CD4-positive, alpha-beta T cell treated with Interleukin-4 for 4 hours (primary cell): ENCODE measurements at regions not wholly inside any gene's neighbourhood (a gene's known extent, or its start where the extent isn't known, plus 50 kb on each side); places are given as distances from the start of the nearest gene placed in this dataset.

Experiments
- DNase-seq: peaks from one replicate; pipeline ENCODE4 v3.0.0-alpha.2; 2020

DNA sequence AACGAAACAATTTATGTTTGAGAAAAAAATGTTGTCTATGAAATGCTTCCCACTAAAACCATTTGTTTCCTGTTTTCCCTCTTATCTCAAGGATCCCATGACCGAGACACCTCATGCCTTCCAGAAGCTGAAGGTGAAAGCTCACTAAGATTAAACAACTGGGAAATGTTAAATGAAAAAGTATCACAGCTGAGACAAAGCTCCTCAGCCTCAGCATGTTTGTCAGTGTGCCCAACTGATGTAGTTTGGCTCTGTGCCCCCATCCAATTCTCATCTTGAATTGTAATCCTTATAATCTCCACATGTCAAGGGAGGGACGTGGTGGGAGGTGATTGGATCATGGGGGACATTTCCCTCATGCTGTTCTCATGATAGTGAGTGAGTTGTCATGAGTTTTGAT lies 327.3 kb downstream of the HTR7 start:
- no peak for DNase-seq

DNA sequence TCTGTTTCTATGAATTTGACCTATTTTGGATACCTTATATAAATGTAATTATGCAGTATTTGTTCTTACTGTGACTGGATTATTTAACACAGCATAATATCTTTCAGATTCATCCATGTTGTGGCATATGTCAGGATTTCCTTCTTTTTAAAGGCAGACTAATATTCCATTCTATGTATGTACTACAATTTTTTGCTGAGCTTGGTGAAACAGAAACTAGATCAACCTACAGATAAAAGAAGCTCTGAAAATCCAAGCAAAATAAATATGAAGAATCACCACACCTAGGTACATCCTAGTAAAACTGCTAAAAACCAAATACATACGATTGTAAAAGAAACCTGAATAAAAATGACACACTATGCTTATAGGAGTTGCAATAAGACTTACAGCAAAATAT lies 300.5 kb downstream of the HTR7 start:
- no peak for DNase-seq

DNA sequence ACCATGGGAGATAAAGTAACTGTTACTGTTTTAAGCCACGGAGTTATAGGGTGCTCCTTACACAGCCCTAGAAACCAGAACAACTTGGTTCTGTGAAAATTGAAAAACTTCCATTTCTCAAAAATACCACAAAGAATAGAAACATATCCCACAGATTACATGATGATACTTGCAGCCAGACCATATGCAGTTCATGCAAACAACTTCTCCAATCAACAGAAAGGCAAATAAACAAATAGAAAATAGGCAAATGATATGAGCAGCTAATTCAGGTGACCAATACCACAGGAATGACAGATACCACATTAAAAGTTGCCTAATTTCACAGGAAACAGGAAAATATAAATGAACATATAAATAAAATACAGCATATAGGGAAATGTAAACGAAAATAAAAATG lies 297.5 kb downstream of the HTR7 start:
- no peak for DNase-seq

DNA sequence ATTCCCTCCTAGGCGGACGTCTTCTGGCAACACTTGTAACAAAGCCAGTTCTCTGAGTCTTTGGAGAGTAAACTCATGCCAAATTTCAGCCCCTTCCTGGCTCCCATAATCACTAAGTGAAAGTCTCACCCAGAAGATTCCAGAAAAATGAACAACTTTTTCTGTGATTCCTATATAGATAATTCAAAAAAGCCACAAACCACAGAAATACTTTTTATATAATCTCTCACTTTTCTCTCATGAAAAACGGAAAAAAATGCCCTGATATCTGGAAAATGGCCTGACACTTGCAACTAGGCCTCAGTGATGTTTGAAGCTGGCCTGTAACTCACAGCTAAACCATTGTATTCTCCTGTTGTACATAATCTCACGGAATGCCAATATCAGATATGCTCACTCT lies 296.2 kb downstream of the HTR7 start:
- no peak for DNase-seq

DNA sequence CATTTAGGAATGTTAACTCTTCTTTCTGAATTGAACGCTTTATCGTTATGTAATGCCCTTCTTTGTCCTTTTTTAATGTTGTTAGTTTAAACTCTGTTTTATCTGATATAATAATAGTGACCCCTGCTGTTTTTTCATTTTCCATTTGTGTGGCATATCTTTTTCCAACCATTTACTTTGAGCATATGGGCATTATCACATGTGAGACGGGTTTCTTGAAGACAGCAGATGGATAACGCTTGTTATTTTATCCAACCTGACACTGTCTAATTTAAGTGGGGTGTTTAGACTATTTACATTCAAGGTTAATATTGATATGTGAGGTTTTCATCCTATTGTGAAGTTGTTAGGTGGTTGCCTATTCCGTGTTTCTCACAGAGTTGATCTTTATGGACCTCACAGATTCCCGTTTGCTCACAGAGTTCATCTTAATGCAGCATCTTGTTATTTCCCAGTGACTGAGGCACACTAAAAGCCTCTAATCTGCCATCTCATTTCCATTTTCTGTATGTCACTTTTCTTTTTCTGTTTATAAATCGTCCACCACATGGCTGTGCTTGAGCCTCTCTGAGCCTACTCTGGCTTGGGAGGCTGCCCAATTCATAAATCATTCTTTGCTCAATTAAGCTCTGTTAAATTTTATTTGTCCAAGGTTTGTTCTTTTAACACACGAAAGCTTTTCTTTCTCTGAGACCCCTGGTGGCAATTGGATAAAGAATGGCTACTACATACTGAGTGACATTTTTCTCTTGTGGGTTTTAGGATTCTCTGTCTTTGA lies 286.2 kb downstream of the HTR7 start:
- DNase-seq = no peak

DNA sequence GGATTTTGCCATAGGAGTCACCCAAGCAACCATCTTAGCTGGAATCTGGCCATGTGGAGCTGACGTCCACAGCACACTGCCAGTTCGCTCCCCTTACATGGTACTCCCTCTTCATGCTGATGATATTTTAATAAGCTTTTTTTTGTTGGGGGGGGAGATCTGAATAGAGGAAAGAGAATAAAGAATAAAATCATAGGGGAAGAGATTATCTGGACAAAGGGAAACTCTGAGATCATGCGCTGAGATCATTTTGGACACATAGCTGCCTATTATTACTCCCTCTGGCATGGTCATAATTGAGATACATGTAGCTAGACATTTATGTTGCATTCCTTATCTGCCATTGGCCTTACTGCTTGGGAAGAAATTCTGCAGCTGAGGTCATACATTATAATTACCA lies 282.7 kb downstream of the HTR7 start:
- DNase-seq = no peak

DNA sequence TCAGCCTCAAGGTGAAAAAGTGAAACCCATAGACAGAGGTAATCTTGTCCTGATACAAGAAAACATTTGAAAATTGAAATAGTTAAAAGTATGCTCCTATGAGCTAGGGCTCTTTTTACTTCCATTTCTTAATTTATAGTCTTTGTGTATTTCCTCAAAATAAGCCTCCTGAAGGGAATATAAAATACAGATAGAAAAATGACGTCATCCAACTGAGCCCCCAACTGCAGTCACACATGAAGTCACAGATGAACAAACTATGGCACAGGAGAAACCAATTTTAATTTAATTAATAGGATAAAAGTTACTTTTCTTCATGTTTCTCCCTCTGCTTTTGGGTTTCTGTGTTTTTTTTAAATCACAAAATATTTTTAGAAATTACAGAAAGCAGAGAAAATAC lies 280.3 kb downstream of the HTR7 start:
- no peak for DNase-seq

DNA sequence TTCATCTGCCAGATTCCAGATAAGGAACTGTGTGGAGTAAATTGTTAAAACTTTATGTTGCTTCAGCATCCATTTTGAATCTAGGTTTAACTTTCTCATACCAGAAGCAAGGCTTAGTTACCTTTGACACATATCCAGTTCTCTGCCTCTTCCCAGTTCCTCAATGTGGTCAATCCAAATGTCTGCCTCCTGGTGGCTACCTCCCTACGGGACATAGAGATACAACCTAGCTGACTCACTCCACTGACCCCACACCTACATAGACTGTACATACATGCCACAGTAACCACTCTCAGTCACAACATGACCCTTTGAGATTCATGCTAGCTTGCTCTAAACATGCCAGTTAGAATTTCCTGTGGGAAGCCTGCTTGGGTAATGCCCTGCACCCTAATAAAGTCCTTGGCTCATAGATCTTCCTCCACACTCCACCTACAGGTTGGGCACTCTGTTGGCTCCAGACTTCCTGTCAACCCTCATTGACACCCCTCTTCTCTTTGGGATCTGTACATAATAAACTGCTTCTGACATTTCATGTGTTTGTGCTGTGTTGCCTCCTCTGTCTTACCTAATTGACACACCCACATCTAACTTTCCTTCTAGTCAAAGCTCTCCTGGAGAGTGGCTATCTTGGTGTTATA lies 278.1 kb downstream of the HTR7 start:
- no peak for DNase-seq

DNA sequence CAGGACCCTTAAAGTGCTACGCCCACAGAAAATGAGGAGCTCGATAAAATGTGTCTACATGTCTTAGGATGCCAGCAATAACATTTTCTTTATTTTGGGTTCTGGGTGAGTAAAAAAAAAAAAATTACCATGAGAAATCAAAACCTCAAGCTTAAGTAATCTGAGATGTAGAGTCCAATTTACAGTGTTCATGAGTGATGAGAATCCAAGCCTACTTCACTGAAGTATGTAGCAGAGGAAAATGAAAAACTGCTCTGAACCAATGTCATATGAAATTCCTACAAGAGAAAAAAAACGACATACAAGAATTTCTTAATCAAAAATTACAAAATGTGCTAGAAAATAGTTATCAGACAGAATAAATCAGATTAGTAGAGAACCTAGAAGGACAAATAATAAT lies 274.4 kb downstream of the HTR7 start:
- no peak for DNase-seq

DNA sequence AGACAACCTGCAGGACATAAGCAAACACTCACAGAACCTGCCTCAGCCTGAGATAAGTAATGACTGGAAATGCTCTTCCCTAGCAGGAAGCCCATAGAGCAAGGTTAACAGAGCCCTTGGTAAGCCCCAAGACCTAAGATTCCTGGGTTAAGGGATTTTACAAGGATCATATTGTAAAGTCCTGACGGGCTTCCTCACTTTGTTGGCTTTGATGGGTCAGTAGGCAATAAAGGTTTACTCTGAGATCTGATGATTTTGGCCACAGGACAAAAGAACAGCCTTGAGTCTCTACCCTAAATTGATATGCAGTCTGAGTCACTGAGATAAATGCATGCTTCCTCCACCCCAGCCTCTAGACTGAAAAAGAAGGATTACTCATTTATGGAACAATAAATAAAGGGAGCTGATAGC lies 270.8 kb downstream of the HTR7 start:
- no peak for DNase-seq

DNA sequence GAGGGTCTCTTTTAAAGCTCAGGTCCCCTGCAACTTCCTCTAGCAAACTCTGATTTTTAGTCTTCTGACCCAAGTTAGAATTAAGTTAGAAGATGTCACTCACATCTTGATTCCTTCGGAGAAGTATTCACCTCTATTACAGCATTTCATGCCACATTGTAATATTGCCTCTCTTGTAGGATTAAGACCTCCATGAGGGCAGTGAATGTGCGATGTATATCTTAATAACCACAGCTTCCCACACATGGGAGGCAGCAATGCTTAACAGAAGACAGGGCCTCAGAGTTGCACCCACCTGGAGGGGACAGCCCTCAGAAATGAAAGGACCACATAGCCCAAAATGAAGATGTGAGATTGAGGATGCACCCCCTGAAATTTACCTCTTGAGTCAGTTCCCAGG lies 270.3 kb downstream of the HTR7 start:
- no peak for DNase-seq

DNA sequence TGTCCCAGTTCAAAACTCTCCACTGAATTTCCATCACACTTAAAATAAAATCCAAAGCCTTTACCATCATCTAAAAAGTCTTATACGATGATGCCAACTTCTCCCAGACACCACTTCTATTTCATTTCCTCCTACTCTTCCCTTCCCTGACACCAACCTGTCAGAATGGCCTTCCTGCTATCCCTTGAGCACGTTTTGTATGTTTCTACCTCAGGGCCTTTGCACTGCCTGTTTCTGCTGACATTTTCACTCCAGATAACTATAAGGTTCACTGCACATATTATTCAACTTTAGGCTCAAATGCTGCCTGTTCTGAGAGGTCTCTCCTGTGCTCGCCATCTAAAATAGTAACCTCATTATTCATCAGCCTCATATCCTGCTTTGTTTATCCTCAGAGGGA lies 269.6 kb downstream of the HTR7 start:
- DNase-seq = no peak

DNA sequence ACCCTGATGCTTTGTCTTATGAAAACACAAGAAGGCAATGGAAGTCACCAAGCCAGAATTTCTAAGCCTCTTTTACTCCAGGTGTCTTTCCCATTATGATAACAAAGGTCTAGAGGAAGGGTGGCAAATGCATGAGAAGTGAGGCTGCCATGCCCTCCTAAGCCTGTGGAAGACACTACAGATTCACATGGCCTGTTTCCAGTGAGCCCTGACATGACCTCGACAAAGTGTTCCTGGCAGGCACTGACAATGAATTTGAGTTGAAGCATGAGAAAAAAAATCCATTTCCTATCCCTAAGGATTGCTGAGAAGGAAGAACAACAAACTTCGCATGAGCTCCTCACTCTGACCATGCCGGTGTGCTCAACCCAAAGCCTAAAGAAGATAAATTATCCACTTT lies 268.0 kb downstream of the HTR7 start:
- DNase-seq = no peak

DNA sequence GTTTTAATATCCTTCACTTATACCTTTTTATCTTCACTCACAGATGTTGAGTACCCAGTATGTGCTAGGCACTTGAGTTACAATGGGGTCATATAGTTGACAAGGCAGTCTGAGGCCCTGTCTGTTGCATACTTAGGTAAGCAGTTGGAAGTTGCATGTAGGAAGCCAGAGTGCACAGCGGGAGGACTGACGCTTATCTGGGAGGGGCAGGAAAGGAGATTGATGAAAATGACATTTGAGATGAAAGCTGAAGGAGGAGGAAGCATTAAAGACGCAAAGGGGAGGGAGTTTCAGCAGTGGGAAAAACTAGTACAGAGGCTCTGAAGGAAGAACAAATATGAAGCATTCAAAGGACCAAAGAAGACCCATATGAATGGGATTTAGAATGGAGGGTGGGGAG lies 266.2 kb downstream of the HTR7 start:
- DNase-seq = no peak

DNA sequence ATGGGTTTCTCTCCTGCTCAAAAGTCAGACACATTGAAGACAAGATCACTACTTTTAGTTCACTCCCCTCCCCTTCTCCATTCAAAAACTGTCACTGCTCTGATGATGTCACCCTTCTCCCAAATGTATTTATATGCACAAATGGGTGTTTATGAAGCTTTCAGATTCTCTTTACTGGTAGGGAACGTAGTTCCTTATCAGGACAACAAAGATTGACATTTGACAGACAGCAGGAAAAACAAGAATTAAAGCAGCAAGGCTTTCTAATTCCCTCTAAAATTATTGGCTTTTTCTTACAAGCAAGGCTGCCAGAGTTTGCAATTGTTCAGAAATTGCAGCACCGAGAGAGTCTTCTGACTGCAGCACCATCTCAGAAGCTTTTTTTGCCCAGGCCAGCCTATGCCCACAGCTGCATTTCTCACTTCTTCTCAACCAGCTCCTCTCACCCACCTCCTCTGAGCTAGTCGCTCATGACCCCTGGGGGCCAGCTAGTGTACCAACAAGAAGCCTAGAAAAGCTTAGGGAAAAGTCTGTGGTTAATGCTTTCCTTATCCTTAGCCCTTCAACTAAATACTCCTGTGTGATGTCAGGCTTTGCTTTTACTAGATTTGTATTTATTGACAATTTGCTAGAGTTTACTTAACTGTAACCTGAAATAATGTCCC lies 265.1 kb downstream of the HTR7 start:
- DNase-seq = no peak

DNA sequence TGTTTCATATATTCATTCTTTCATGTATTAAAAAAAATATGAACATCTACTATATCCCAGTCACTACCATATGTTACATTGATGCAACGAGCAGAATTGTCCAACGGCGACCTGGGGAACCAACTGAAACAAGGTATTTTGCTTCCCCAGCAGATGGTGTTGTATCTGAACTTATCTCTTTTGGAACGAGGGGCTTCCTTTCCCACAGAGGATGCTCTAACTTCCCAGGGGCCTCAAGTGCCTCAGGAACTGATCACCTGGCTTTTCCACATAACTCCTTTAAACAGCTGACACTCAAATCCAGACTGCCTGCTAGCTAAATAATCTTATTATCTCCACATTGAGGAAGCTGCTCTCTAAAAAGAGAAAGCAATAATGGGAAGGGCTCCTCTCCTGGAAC lies 259.3 kb downstream of the HTR7 start:
- DNase-seq = no peak

DNA sequence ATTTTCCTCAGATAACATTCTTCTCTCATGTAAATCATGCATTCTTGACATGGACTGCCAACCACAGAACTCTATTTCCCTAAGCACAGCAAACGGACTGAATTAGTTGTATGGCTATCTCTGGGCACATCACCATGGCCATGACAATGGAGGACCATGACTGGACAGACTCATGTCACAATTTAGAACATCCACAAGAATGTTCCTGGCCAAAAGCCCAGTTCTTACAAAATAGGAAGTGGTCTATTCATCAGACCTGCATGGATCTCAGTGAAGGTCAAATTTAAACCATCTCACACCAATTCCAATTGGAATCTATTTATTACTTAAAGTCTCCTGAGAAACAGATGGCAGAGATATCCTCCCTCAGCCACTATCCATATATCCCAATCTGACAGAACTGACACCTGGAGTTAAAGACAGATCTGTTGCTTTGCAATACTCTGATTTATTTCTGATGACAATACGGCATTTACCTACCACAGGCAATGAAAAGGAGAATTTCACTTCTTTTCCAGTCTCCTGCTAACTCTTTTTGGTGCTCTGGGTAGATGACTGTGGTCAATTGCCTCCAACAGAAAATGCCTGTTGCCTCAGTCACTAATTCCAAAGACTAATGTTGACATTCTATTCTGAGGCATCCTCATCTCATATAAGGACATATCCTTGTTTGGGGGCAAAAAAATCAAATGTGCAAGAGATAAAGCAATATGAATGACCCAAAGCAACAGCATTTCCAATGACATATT lies 254.8 kb downstream of the HTR7 start:
- DNase-seq = no peak

DNA sequence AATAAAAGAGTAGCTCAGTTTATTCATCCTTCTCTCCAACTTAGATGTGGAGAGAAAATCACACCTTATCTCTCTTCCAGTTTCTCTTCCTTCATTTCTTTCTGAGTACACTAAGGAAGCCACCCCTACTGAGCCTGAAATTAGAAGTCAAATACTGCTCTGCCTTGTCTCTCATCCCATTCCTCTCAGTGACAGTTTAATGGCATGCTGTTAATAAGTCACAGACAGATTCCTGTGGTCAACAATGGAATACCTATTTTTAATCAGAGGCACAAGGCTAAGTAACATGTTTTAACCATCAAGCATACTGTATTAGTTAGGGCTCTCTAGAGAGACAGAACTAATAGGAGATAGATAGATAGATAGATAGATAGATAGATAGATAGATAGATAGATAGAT lies 253.2 kb downstream of the HTR7 start:
- DNase-seq = no peak

DNA sequence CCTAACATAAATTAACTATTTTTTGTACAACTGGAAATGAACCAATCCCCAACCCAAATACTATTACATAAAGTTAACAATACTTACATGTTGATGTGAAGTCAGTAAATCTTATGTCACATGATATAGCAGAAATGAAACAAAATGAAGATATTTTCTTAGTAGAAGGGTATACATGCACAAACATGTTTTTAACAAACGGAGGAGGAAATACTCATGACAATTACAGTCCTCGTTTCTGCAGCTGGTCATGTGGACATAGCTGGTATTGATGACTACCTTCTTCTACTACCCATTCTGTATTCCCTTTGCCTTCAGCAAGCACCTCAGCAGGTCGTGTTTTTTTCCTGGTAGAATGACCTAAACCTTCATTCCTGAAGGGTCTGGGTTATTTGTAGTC lies 252.3 kb downstream of the HTR7 start:
- no peak for DNase-seq

DNA sequence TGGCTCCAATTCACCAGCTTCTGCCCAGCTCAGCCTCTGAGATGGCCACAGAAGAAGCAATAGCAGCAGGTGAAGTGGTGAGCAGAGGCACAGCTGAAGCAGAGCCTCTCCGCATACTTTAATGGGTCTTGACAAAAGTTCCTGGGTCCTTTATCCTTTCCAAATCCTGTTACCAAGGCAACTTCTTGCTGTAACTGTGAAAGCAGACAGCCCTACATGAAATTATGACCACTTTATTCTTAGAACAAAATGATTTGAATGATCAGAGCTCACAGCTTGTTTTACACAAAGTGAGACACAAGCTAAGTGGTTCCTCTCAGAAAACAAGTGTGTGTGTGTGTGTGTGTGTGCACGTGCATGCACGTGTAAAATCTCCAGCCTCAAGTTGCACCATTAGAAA lies 245.6 kb downstream of the HTR7 start:
- no peak for DNase-seq

DNA sequence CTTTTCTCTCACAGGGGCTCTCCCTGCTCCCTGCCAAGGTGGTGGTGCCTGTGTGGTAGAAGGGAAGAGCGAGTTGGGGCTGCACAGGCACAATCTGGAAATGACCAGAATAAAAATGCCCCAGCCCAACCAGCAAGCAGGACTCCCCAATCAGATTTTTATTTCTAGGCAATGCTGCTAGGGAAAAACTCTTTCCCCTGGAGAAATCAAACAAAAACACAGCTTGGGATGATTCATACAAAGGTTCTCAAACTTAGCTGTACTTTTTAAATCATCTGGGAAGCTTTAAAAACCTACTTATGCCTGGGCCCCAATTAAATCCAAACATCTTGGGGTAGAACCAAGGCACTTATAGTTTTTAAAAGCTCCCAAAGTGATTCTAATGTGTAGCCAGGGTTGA lies 243.2 kb downstream of the HTR7 start:
- no peak for DNase-seq

DNA sequence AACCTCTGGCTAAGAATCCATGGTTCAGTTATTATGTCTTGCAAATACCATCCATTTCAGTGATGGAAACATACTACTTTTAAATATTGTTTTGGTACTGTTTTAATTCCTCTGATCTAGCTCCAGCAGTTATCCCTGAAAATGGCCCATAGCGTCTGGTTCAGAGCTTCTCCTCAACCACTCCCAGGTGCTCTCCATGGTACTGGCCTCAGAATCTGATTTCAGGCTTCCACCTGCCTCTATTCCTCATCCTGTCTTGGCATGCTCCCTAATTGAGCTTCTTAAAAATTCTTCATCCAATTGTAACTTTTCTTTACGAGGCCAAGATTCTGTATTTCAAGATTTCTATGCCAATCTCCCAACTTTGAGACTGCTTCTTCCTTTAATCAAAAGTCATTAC lies 236.3 kb downstream of the HTR7 start:
- DNase-seq = no peak

DNA sequence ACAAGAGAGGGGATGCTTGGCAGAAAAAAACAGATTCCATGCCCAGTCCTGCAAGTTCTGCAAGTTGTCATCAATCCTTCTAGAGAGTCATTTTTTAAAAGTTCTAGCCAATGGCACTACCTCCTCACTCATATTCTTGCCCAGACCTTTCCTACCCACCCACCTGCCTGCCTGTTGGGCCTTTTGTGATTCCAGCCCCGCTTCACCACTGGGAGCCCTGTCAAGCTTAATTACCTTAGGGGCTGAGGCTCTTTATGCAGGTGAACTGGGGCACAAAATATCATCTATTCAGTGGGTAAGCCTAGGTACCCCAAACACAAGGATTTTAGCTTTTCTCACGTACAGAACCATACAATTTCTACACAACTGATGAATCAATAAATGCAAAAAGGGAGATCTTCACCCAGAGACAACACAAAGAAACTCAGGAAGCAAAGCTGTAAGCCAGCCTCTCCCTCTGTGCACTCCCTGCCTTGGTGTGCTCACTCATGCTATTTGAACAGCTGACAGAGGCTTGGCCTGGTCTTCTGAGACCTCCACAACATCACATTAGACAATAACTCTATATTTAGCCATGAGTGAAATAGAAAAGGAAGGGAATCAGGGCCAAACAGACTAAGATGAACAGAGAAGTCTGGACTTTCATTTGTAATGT lies 222.6 kb downstream of the HTR7 start:
- DNase-seq = no peak
